MM.1S (cell line): ENCODE measurements at regions not wholly inside any gene's neighbourhood (a gene's known extent, or its start where the extent isn't known, plus 50 kb on each side); places are given as distances from the start of the nearest gene placed in this dataset.

ENCODE experiments used
- CTCF ChIP-seq: fragments of 300-600 bp; sonication (generic); IDR thresholded peaks from 2 replicates; pipeline ENCODE4 v1.5.1; 2016; ENCODE audit warnings: antibody characterized with exemption, low read length, mixed read lengths
- EZH2 ChIP-seq: fragments of 300-600 bp; sonication (generic); optimal IDR thresholded peaks from 2 replicates; pipeline ENCODE3; 2017; ENCODE audit warnings: low read depth, mild to moderate bottlenecking, antibody characterized with exemption, low read length, mixed read lengths

GRCh38 chr9:111180811-111181210 lies 142.5 kb upstream of the LPAR1 start:
- TF ChIP-seq EZH2 (no peak), CTCF (no peak)
